ENCODE measurements at regions not wholly inside any gene's neighbourhood (a gene's known extent, or its start where the extent isn't known, plus 50 kb on each side); places are given as distances from the start of the nearest gene placed in this dataset.
"Not testable (repeated sequence)": the region's sequence is repeated elsewhere in the genome, so short reads cannot be mapped to it uniquely, and the experiment has no call there.

GRCh38 chr2:14506955-14507354 is 125.6 kb upstream of the LRATD1 start:
- not testable (repeated sequence) for DNase-seq

GRCh38 chr2:14511541-14511940 is 121.0 kb upstream of the LRATD1 start:
- no peak for DNase-seq

GRCh38 chr2:14513903-14514302 is 118.6 kb upstream of the LRATD1 start:
- DNase-seq, result no peak

- DNase-seq, result no peak
Observed at GRCh38 chr2:14516844-14517243, 115.7 kb upstream of the LRATD1 start.

- DNase-seq, result no peak
Observed at GRCh38 chr2:14517731-14518130, 114.8 kb upstream of the LRATD1 start.

- no peak for DNase-seq
Observed at GRCh38 chr2:14520385-14520945, 112.1 kb upstream of the LRATD1 start.

- no peak for DNase-seq
Observed at GRCh38 chr2:14524041-14524802, 108.3 kb upstream of the LRATD1 start.

GRCh38 chr2:14524803-14525080 is 107.8 kb upstream of the LRATD1 start:
- DNase-seq, result no peak

- DNase-seq, result no peak
Observed at GRCh38 chr2:14530506-14530905, 102.0 kb upstream of the LRATD1 start.

GRCh38 chr2:14533131-14533757 is 99.3 kb upstream of the LRATD1 start:
- DNase-seq, result no peak

GRCh38 chr2:14535156-14535555 is 97.4 kb upstream of the LRATD1 start:
- no peak for DNase-seq

- no peak for DNase-seq
Observed at GRCh38 chr2:14536976-14537375, 95.5 kb upstream of the LRATD1 start.

- DNase-seq, result no peak
Observed at GRCh38 chr2:14540015-14540414, 92.5 kb upstream of the LRATD1 start.

GRCh38 chr2:14543284-14543683 is 89.2 kb upstream of the LRATD1 start:
- DNase-seq, result no peak

GRCh38 chr2:14544247-14544646 is 88.3 kb upstream of the LRATD1 start:
- DNase-seq, result no peak

- DNase-seq, result no peak
Observed at GRCh38 chr2:14547830-14548229, 84.7 kb upstream of the LRATD1 start.

- no peak for DNase-seq
Observed at GRCh38 chr2:14550658-14551057, 81.9 kb upstream of the LRATD1 start.

- DNase-seq, result no peak
Observed at GRCh38 chr2:14551069-14551468, 81.4 kb upstream of the LRATD1 start.

- no peak for DNase-seq
Observed at GRCh38 chr2:14552286-14552685, 80.2 kb upstream of the LRATD1 start.

GRCh38 chr2:14552818-14553217 is 79.7 kb upstream of the LRATD1 start:
- DNase-seq, result no peak

GRCh38 chr2:14554849-14555545 is 77.5 kb upstream of the LRATD1 start:
- no peak for DNase-seq

GRCh38 chr2:14557111-14557510 is 75.4 kb upstream of the LRATD1 start:
- no peak for DNase-seq

- DNase-seq, result no peak
Observed at GRCh38 chr2:14557916-14558315, 74.6 kb upstream of the LRATD1 start.

- DNase-seq, result no peak
Observed at GRCh38 chr2:14558335-14558919, 74.1 kb upstream of the LRATD1 start.

All from activated CD4-positive, alpha-beta T cell treated with anti-CD3 and anti-CD28 coated beads for 48 hours (primary cell).